Hepatocyte (in vitro differentiated cells): ENCODE measurements at regions not wholly inside any gene's neighbourhood (a gene's known extent, or its start where the extent isn't known, plus 50 kb on each side); places are given as distances from the start of the nearest gene placed in this dataset.

Experiments
- DNase-seq: peaks from one replicate; pipeline ENCODE4 v3.0.0-alpha.2; 2016; ENCODE audit warnings: low spot score
- H2AFZ ChIP-seq: fragments of 200-600 bp; sonication (generic); 2 replicates; pipeline ENCODE4 v1.6.0; 2016; ENCODE audit warnings: antibody characterized with exemption, mild to moderate bottlenecking
- H3K27ac ChIP-seq: fragments of 200-600 bp; sonication (generic); 2 replicates; pipeline ENCODE4 v1.5.1; 2016; ENCODE audit warnings: mild to moderate bottlenecking
- H3K27me3 ChIP-seq: fragments of 200-600 bp; sonication (generic); 2 replicates; pipeline ENCODE4 v1.6.1; 2016
- H3K36me3 ChIP-seq: fragments of 200-600 bp; sonication (generic); replicated peaks from 2 replicates; pipeline ENCODE4 v1.5.1; 2016; ENCODE audit warnings: low read depth; ENCODE audit not compliant: insufficient read depth
- H3K4me1 ChIP-seq: fragments of 200-600 bp; sonication (generic); 2 replicates; pipeline ENCODE4 v1.5.1; 2016; ENCODE audit warnings: mild to moderate bottlenecking, moderate library complexity; ENCODE audit not compliant: insufficient read depth
- H3K4me2 ChIP-seq: fragments of 200-600 bp; sonication (generic); 2 replicates; pipeline ENCODE4 v1.6.0; 2016
- H3K4me3 ChIP-seq: fragments of 200-600 bp; sonication (generic); 2 replicates; pipeline ENCODE4 v1.5.1; 2016; ENCODE audit warnings: mild to moderate bottlenecking
- H3K79me2 ChIP-seq: fragments of 200-600 bp; sonication (generic); 2 replicates; pipeline ENCODE4 v1.6.0; 2017; ENCODE audit warnings: mild to moderate bottlenecking
- H3K9me2 ChIP-seq: fragments of 200-600 bp; sonication (generic); replicated peaks from 2 replicates; pipeline ENCODE4 v1.6.0; 2017; ENCODE audit warnings: mild to moderate bottlenecking; ENCODE audit not compliant: insufficient read depth
- H3K9me3 ChIP-seq: fragments of 200-600 bp; sonication (generic); 2 replicates; pipeline ENCODE4 v1.5.1; 2016; ENCODE audit warnings: low read depth, mild to moderate bottlenecking
- H4K20me1 ChIP-seq: fragments of 200-600 bp; sonication (generic); 2 replicates; pipeline ENCODE4 v1.6.0; 2016; ENCODE audit warnings: mild to moderate bottlenecking; ENCODE audit not compliant: insufficient read depth, poor library complexity, severe bottlenecking
- EZH2 ChIP-seq: fragments of 200-600 bp; sonication (generic); IDR thresholded peaks from 2 replicates; pipeline ENCODE4 v1.6.1; 2016; ENCODE audit warnings: antibody characterized with exemption, mild to moderate bottlenecking, borderline replicate concordance
- EZH2phosphoT487 ChIP-seq: fragments of 200-600 bp; sonication (generic); IDR thresholded peaks from one replicate; pipeline ENCODE4 v1.6.1; 2018; ENCODE audit warnings: antibody characterized with exemption, mild to moderate bottlenecking, low read depth, moderate library complexity; ENCODE audit not compliant: unreplicated experiment, severe bottlenecking
- WGBS: methylation state at CpG from one replicate; pipeline ENCODE4 v1.1.6; 2016; ENCODE audit warnings: low lambda C conversion rate; ENCODE audit errors: missing lambda C conversion rate; 5-methylcytosine and 5-hydroxymethylcytosine counted together
- TF ChIP-seq, protein P1 (sequence below): fragments of 200-600 bp; sonication (generic); IDR thresholded peaks from 2 replicates; pipeline ENCODE4 v1.5.1; 2016; ENCODE audit warnings: antibody characterized with exemption, mild to moderate bottlenecking; ENCODE audit not compliant: poor library complexity

DNA sequence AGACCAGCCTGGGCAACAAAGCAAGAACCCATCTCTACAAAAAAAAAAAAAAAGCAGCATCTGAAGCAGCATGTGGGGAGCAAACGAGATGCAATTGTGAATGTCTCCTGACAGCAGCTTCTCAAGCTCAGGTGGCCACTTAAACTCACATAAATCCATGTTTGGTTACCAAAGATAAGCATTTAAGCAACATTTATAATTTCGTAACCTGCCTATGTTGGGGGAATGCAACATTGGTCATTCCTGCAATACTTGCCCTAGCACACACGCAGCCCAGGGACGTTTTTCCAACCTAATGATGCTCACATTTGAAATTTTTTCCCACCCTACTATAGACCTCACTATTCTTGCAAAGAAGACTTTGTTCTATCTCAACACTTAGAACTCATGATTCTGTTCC is 113.3 kb downstream of the ZFP64 start:
- DNase-seq: no peak
- no peaks in the 10 kb centered on the region for H3K9me3 ChIP-seq
- no peak overlapping the region for H3K27ac ChIP-seq
- WGBS: 86% methylated on average over 4 of the region's 4 CpGs
- no peak for TF ChIP-seq EZH2
- TF ChIP-seq, protein P1, sequence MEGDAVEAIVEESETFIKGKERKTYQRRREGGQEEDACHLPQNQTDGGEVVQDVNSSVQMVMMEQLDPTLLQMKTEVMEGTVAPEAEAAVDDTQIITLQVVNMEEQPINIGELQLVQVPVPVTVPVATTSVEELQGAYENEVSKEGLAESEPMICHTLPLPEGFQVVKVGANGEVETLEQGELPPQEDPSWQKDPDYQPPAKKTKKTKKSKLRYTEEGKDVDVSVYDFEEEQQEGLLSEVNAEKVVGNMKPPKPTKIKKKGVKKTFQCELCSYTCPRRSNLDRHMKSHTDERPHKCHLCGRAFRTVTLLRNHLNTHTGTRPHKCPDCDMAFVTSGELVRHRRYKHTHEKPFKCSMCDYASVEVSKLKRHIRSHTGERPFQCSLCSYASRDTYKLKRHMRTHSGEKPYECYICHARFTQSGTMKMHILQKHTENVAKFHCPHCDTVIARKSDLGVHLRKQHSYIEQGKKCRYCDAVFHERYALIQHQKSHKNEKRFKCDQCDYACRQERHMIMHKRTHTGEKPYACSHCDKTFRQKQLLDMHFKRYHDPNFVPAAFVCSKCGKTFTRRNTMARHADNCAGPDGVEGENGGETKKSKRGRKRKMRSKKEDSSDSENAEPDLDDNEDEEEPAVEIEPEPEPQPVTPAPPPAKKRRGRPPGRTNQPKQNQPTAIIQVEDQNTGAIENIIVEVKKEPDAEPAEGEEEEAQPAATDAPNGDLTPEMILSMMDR: no peak
- no peak for TF ChIP-seq EZH2phosphoT487
- H4K20me1 ChIP-seq: no peaks in the 10 kb centered on the region
- no peak overlapping the region for H3K4me2 ChIP-seq
- H3K9me2 ChIP-seq: no peaks in the 10 kb centered on the region
- H3K36me3 ChIP-seq: no peaks in the 10 kb centered on the region
- H3K4me3 ChIP-seq: no peak overlapping the region
- no peaks in the 10 kb centered on the region for H3K79me2 ChIP-seq
- H3K27me3 ChIP-seq: no peaks in the 10 kb centered on the region
- no peak overlapping the region for H2AFZ ChIP-seq
- H3K4me1 ChIP-seq: no peaks in the 10 kb centered on the region

DNA sequence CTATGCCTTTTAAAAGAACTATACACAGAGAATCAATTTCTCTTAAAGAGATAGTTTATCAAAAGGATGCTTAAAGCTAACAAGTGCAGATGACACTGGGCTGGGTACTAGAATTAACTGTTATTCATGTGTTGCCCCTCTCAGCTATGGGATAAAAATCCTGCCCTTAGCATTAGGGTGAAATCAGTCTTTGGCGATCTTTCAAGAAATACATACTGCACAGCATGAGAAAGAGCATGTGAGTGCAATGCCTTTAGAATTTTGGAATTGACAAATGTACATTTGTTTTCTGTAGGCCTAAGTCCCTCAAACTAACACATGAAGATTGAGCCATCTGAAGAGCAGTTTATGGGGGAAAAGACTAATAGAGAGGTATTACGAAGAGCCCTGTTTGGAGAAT is 115.4 kb downstream of the ZFP64 start:
- TF ChIP-seq EZH2phosphoT487 (no peak), EZH2 (no peak)
- TF ChIP-seq, protein P1: no peak
- WGBS: 94% methylated on average over 2 of the region's 2 CpGs
- no peak for DNase-seq
- H3K27ac ChIP-seq: no peak overlapping the region
- no peak overlapping the region for H2AFZ ChIP-seq
- no peaks in the 10 kb centered on the region for H3K4me1 ChIP-seq
- H3K4me3 ChIP-seq: no peak overlapping the region
- H3K9me3 ChIP-seq: no peaks in the 10 kb centered on the region
- H4K20me1 ChIP-seq: no peaks in the 10 kb centered on the region
- H3K9me2 ChIP-seq: no peaks in the 10 kb centered on the region
- H3K36me3 ChIP-seq: no peaks in the 10 kb centered on the region
- H3K79me2 ChIP-seq: no peaks in the 10 kb centered on the region
- H3K4me2 ChIP-seq: no peak overlapping the region
- no peaks in the 10 kb centered on the region for H3K27me3 ChIP-seq

DNA sequence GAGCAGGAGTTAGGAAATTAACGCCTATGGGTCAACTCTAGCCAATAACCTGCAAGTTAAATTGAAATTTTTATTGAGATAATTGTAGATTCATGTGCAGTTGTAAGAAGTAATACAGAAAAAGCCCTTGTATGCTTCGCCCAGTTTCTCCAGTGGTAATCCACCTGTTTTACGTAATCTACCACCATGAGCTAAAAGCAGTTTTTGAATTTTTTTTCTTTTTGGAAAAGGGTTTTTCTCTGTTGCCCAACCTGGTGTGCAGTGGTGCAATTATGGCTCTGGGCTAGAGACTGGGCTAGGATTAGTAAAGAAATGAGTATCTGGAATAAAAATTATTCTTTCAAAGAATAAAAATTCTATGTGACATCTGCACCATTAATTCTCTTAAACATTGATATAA is 116.2 kb downstream of the ZFP64 start:
- TF ChIP-seq EZH2phosphoT487: no peak
- TF ChIP-seq, protein P1: no peak
- no peak for TF ChIP-seq EZH2
- Histone ChIP-seq H3K27ac (no peak overlapping the region), H3K27me3 (no peaks in the 10 kb centered on the region), H3K9me2 (no peaks in the 10 kb centered on the region), H3K4me2 (no peak overlapping the region), H2AFZ (no peak overlapping the region), H3K9me3 (no peaks in the 10 kb centered on the region), H3K4me1 (no peaks in the 10 kb centered on the region), H4K20me1 (no peaks in the 10 kb centered on the region), H3K4me3 (no peak overlapping the region), H3K36me3 (no peaks in the 10 kb centered on the region), H3K79me2 (no peaks in the 10 kb centered on the region)
- WGBS: 87% methylated on average over 3 of the region's 3 CpGs
- no peak for DNase-seq

DNA sequence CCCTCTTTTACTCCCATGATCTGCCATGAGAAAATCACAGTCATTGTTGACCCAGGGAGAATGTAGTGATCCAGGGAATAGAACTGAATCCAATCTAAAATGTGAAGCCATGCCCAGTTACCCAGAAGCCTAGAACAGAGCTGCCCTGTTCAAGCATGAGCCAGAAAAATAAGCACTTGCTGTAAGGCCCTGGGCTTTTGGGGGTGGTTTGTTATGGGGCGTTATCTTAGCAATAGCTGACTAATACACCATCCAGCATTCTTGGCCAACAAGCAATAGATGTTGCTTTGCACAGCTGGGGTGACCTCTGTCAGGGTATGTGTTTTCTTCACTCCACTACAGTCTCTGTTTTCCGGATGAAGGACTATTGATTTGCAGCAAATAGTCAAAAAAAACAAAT is 120.4 kb downstream of the ZFP64 start:
- no peak overlapping the region for H2AFZ ChIP-seq
- WGBS: 98% methylated on average over 2 of the region's 2 CpGs
- H3K4me3 ChIP-seq: no peak overlapping the region
- no peaks in the 10 kb centered on the region for H3K9me3 ChIP-seq
- H3K27me3 ChIP-seq: no peaks in the 10 kb centered on the region
- H3K27ac ChIP-seq: no peak overlapping the region
- H3K4me2 ChIP-seq: no peak overlapping the region
- no peaks in the 10 kb centered on the region for H3K9me2 ChIP-seq
- no peaks in the 10 kb centered on the region for H4K20me1 ChIP-seq
- H3K4me1 ChIP-seq: no peaks in the 10 kb centered on the region
- no peaks in the 10 kb centered on the region for H3K79me2 ChIP-seq
- DNase-seq: no peak
- H3K36me3 ChIP-seq: no peaks in the 10 kb centered on the region
- TF ChIP-seq EZH2 (no peak), EZH2phosphoT487 (no peak)
- TF ChIP-seq, protein P1: no peak
